Hepatocyte (in vitro differentiated cells): ENCODE measurements at regions not wholly inside any gene's neighbourhood (a gene's known extent, or its start where the extent isn't known, plus 50 kb on each side); places are given as distances from the start of the nearest gene placed in this dataset.

ENCODE experiments used
- DNase-seq: peaks from one replicate; pipeline ENCODE4 v3.0.0-alpha.2; 2016; ENCODE audit warnings: low spot score
- H2AFZ ChIP-seq: fragments of 200-600 bp; sonication (generic); 2 replicates; pipeline ENCODE4 v1.6.0; 2016; ENCODE audit warnings: antibody characterized with exemption, mild to moderate bottlenecking
- H3K27ac ChIP-seq: fragments of 200-600 bp; sonication (generic); 2 replicates; pipeline ENCODE4 v1.5.1; 2016; ENCODE audit warnings: mild to moderate bottlenecking
- H3K27me3 ChIP-seq: fragments of 200-600 bp; sonication (generic); 2 replicates; pipeline ENCODE4 v1.6.1; 2016
- H3K36me3 ChIP-seq: fragments of 200-600 bp; sonication (generic); replicated peaks from 2 replicates; pipeline ENCODE4 v1.5.1; 2016; ENCODE audit warnings: low read depth; ENCODE audit not compliant: insufficient read depth
- H3K4me1 ChIP-seq: fragments of 200-600 bp; sonication (generic); 2 replicates; pipeline ENCODE4 v1.5.1; 2016; ENCODE audit warnings: mild to moderate bottlenecking, moderate library complexity; ENCODE audit not compliant: insufficient read depth
- H3K4me2 ChIP-seq: fragments of 200-600 bp; sonication (generic); 2 replicates; pipeline ENCODE4 v1.6.0; 2016
- H3K4me3 ChIP-seq: fragments of 200-600 bp; sonication (generic); 2 replicates; pipeline ENCODE4 v1.5.1; 2016; ENCODE audit warnings: mild to moderate bottlenecking
- H3K79me2 ChIP-seq: fragments of 200-600 bp; sonication (generic); 2 replicates; pipeline ENCODE4 v1.6.0; 2017; ENCODE audit warnings: mild to moderate bottlenecking
- H3K9me2 ChIP-seq: fragments of 200-600 bp; sonication (generic); replicated peaks from 2 replicates; pipeline ENCODE4 v1.6.0; 2017; ENCODE audit warnings: mild to moderate bottlenecking; ENCODE audit not compliant: insufficient read depth
- H3K9me3 ChIP-seq: fragments of 200-600 bp; sonication (generic); 2 replicates; pipeline ENCODE4 v1.5.1; 2016; ENCODE audit warnings: low read depth, mild to moderate bottlenecking
- H4K20me1 ChIP-seq: fragments of 200-600 bp; sonication (generic); 2 replicates; pipeline ENCODE4 v1.6.0; 2016; ENCODE audit warnings: mild to moderate bottlenecking; ENCODE audit not compliant: insufficient read depth, poor library complexity, severe bottlenecking
- EZH2 ChIP-seq: fragments of 200-600 bp; sonication (generic); IDR thresholded peaks from 2 replicates; pipeline ENCODE4 v1.6.1; 2016; ENCODE audit warnings: antibody characterized with exemption, mild to moderate bottlenecking, borderline replicate concordance
- EZH2phosphoT487 ChIP-seq: fragments of 200-600 bp; sonication (generic); IDR thresholded peaks from one replicate; pipeline ENCODE4 v1.6.1; 2018; ENCODE audit warnings: antibody characterized with exemption, mild to moderate bottlenecking, low read depth, moderate library complexity; ENCODE audit not compliant: unreplicated experiment, severe bottlenecking
- WGBS: methylation state at CpG from one replicate; pipeline ENCODE4 v1.1.6; 2016; ENCODE audit warnings: low lambda C conversion rate; ENCODE audit errors: missing lambda C conversion rate; 5-methylcytosine and 5-hydroxymethylcytosine counted together
- TF ChIP-seq, protein P1 (sequence below): fragments of 200-600 bp; sonication (generic); IDR thresholded peaks from 2 replicates; pipeline ENCODE4 v1.5.1; 2016; ENCODE audit warnings: antibody characterized with exemption, mild to moderate bottlenecking; ENCODE audit not compliant: poor library complexity

DNA sequence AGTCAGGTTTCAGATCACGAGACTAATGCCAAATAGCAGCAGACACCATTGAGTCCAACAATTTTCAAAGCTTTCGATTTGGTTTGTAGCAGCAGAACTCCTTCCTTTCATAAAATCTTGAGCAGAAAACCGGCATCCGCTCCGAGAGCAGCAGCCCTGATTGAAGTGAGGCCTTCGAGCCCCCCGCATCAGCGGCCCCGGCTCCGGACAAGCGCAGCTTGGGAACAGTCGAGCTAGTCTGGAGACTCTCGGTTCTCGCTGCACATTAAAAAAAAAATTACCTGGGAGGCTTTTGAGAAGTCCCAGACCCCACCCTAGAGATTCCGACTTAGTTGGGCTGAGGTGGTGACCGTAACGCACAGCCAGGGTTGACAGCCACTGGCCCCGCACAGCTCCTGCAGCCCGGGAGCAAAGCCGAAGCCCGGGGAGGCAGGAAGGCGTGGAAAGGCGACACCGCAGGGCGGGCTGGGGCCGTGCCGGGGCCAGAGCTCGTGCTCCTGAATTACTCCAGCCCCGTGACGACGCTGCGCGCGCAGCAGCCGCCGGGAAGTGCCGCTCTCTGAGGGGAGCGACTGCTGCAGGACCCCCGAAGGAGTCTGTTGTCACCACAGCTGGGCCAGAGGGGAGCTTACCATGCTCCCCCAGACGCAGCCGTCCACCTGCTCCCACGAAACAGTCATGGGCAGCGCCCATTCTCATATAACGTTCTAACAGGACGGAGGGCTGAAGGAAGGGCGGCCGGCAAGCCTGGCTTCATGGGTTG is 57.8 kb downstream of the SPATA19 start:
- Histone ChIP-seq H3K9me3 (no peaks in the 10 kb centered on the region), H3K79me2 (no peaks in the 10 kb centered on the region), H3K4me3 (no peak overlapping the region), H3K27me3 (peaks cover 17% of the 10 kb centered on the region), H2AFZ (no peak overlapping the region), H3K9me2 (no peaks in the 10 kb centered on the region), H3K4me1 (no peaks in the 10 kb centered on the region), H3K4me2 (peak overlapping the region; percentile 64), H4K20me1 (no peaks in the 10 kb centered on the region), H3K27ac (no peak overlapping the region), H3K36me3 (no peaks in the 10 kb centered on the region)
- TF ChIP-seq, protein P1, sequence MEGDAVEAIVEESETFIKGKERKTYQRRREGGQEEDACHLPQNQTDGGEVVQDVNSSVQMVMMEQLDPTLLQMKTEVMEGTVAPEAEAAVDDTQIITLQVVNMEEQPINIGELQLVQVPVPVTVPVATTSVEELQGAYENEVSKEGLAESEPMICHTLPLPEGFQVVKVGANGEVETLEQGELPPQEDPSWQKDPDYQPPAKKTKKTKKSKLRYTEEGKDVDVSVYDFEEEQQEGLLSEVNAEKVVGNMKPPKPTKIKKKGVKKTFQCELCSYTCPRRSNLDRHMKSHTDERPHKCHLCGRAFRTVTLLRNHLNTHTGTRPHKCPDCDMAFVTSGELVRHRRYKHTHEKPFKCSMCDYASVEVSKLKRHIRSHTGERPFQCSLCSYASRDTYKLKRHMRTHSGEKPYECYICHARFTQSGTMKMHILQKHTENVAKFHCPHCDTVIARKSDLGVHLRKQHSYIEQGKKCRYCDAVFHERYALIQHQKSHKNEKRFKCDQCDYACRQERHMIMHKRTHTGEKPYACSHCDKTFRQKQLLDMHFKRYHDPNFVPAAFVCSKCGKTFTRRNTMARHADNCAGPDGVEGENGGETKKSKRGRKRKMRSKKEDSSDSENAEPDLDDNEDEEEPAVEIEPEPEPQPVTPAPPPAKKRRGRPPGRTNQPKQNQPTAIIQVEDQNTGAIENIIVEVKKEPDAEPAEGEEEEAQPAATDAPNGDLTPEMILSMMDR = no peak
- TF ChIP-seq EZH2 = peak; percentile 37
- 53% methylated on average over 30 of the region's 47 CpGs for whole genome bisulfite sequencing
- DNase-seq = peak; percentile 25

DNA sequence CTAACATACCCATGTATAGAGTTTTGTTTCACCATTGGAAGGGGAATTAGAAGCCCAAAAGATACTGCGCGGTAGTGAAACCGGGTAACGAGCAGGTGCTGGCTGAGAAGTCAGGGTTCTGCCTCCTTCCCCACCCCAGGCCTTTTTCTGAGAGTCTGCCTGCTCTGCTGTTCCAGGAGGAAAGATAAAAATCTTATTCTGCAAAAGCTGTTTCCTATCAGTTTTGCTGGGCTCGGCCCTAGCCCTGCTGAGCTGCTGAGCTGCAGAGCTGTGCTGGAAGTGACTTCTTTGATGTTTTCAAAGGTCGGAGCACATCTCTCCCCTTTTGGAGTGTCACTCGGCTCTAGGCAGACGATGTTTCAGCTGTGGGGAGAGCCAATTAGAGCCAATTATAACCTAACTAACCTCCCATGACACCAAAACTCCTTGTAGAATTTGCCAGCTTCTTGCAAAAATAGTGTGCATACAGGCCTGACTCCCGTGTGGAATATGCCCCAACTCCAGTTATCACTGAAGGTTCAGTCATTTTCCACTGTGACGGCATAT is 59.4 kb downstream of the SPATA19 start:
- Histone ChIP-seq H3K27me3 (peaks cover 17% of the 10 kb centered on the region), H3K4me1 (no peaks in the 10 kb centered on the region), H3K4me2 (no peak overlapping the region), H3K9me3 (no peaks in the 10 kb centered on the region), H3K79me2 (no peaks in the 10 kb centered on the region), H4K20me1 (no peaks in the 10 kb centered on the region), H3K27ac (no peak overlapping the region), H3K4me3 (no peak overlapping the region), H2AFZ (no peak overlapping the region), H3K9me2 (no peaks in the 10 kb centered on the region), H3K36me3 (no peaks in the 10 kb centered on the region)
- no peak for TF ChIP-seq EZH2phosphoT487
- TF ChIP-seq, protein P1 = no peak
- no peak for TF ChIP-seq EZH2
- WGBS = 55% methylated on average over 10 of the region's 10 CpGs
- DNase-seq = no peak

DNA sequence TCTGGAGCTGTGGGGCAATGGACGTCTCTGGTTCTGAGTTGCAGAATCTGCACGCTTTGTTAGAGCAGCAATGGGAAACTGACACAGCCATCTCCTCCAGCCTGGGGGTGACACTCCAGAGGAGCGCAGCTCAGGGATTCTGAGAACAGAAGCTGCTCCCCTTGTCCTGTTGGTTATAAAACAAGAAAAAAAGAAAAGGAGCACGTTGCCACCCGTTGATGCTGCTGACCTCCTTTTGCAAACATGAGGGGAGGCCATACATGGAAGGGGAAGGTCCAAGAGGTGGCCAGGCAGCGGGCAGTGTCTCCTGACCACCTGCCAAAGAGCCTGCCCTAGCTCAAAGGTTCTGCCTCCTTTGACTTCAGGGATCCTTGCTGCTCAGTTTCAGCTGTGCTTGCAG is 61.0 kb downstream of the SPATA19 start:
- no peak for TF ChIP-seq EZH2phosphoT487
- TF ChIP-seq EZH2 = no peak
- TF ChIP-seq, protein P1 = no peak
- DNase-seq = no peak
- Histone ChIP-seq H2AFZ (no peak overlapping the region), H3K9me3 (no peaks in the 10 kb centered on the region), H3K4me3 (no peak overlapping the region), H3K4me1 (no peaks in the 10 kb centered on the region), H4K20me1 (no peaks in the 10 kb centered on the region), H3K4me2 (no peak overlapping the region), H3K79me2 (no peaks in the 10 kb centered on the region), H3K27me3 (peaks cover 20% of the 10 kb centered on the region), H3K36me3 (no peaks in the 10 kb centered on the region), H3K9me2 (no peaks in the 10 kb centered on the region), H3K27ac (no peak overlapping the region)
- 93% methylated on average over 6 of the region's 6 CpGs for WGBS
